D341Med (cell line): ENCODE measurements at regions not wholly inside any gene's neighbourhood (a gene's known extent, or its start where the extent isn't known, plus 50 kb on each side); places are given as distances from the start of the nearest gene placed in this dataset.

Experiments used
- DNase-seq: peaks from one replicate; pipeline ENCODE4 v3.0.0; 2012; ENCODE audit warnings: low spot score

DNA sequence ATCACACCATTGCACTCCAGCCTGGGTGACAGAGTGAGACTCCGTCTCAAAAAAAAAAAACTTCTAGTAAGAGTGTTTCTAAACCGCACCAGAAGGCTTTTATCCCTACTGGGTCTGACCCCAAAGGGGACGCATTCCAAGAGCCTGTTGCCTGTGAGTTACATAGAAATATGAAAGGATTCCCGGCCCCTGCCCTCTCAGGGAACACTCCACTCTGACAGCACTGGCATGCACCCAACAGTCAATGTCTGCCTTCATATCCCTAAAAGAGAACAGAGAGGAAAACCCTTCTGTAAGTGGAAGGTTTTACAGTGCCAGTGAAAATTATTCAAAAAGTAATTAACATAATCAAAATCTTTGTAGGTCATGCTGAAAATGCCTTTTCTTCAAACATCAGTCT is 117.1 kb upstream of the PTPRT start:
- DNase-seq, result no peak

DNA sequence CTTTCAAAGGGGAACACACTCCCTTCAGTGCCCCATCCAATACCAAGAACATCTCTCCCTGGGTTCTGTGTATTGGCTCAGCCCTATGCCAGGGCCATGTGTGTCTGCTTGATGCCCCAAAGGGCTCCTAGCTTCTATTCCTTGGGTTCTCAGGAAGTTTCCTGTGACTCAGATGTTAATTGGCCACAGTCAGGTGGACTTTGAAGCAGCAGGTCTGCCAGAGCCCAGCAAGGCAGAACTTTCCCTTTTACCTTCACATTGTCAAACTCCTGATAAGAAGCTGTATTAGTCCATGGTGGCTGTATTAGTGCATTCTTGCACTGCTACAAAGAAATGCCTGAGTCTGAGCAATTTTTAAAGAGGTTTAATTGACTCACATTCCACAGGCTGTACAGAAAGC is 116.0 kb upstream of the PTPRT start:
- no peak for DNase-seq

DNA sequence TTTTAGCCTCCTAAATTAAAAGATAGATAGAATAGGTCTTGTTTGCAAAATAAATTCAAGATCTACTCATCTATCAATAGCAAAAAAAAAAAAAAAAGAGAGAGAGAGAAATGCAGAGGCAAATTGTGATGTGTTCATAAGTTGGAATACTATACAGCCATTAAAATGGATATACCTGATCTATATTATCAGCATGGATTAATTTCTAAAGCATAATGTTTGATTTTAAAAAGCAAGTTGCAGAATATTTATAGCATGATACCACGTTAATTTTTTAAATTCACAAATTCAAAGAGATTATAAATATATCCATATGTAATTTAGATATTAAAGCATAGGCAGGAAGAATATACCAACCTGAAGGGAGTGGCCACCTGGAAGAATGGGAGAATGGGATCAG is 114.9 kb upstream of the PTPRT start:
- no peak for DNase-seq

DNA sequence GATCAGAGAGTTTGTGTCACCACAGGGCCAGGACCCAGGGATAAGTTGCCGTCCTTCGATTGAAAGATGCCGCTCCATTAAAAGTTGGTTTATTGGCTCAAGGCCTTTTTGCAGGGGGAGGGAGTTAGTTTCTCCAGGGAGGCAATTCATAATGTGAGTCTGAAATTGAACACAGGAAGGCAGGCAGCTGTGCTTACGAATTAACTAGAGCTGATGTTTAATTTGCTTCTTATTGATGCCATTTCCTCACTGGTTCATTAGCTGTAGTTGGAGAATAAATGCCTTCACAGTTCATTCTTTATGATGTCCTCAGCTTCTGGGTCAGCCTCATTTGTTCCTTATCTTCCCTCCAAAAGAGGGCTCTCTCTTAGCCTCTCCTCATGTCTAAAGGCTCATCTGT is 113.2 kb upstream of the PTPRT start:
- no peak for DNase-seq

DNA sequence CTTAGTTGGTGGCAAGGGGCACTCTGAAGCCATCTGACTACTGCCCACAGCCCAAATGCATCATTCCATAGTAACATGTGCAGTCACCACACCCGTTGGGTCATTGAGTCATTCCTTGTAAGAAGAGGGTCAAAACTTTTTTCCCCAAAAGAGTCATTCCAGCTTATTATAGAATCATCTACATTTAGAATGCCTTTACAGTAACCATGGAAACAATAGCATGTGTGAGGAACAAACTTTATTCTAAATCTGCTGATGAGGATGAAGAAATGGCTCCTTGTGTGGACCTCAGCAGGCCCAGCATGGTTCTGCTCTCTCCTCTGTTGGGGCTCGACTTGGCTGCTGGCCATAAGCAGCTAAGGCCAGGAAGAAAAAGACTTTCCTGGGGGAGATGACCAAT is 111.2 kb upstream of the PTPRT start:
- no peak for DNase-seq

DNA sequence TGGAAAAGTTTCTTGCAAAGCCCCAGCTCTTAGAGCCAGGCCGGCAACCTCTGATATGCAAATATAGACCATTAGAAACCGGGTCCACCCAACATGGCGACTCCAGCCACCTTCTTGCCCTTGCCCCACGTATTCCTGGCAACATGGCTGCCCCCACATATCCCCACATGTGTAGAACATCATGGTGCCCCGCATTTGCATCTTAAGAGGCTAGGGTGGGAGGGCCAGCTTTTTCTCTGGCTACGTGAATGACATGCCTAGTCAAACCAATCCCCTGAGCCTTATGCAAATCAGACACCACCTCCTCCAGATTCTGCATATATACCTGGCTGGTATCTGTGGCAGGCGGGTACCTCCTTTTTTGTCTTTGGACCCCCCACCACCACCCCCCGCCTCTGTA is 106.1 kb upstream of the PTPRT start:
- DNase-seq, result no peak

DNA sequence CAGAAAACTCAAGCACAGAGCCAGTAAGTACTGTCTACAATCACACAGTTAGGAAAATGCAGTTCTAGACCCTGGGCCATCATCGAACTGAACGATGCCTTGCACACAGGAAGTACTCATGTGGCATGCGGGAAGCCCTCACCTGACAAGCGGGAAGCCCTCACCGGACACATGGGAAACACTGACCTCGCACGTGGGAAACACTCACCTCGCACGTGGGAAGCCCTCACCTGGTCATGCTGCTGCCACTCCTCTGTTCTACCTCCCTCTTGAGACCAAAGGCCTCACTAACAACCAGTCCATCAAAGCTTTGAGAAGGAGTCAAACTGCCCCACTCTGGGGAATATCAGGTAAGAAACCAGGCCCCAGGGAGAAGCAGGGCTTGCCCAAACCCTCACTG is 105.6 kb upstream of the PTPRT start:
- no peak for DNase-seq

DNA sequence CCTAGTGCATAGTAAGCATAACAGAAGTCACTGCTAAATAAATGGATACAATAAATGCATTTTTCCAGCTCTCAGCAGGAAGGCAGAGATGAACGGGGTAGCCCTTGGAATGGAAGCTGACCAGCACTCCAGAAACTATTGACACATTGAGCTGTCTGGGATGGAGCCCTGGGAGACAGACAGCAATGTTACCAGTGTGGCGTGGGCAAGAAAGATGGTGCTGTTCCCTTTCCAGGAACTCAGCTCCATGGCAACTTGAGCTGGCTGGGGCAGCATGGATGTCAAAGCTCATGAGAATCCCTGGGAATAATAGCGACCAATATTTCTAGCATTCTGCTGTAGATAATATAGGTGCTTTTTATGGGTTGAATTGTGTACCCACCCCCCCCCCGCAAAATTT is 104.3 kb upstream of the PTPRT start:
- no peak for DNase-seq

DNA sequence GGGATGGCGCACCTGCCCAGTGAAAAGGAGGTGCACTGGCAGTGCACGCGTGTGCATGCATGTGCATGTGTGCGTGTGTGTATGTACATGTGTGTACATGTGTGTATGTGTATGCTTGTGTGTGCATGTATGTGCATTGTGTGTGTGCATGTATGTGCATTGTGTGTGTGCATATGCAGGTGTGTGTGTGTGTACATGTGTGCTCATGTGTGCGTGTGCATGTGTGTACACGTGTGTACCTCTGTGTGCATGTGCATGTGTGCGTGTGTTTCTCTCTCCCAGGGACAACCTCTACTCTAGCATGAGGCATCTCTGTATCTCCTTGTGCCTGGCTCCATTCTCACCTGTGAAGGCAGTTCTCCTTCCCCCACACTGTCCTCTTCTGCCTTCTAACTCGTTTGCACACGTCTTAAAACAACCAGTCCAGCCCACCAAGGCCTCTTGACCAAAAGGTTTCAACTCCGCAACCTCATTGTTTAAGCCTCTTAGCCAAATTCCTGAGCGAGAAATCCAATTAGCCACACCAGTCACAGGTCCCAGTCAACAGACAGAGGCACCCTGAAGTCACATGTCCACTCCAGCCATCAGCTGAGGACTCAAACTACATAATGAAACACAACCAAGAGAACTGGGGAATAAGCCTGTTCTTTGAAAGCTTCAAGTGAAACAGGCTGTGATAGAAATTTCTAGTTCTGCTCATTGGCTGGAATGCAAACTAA is 103.5 kb upstream of the PTPRT start:
- no peak for DNase-seq

DNA sequence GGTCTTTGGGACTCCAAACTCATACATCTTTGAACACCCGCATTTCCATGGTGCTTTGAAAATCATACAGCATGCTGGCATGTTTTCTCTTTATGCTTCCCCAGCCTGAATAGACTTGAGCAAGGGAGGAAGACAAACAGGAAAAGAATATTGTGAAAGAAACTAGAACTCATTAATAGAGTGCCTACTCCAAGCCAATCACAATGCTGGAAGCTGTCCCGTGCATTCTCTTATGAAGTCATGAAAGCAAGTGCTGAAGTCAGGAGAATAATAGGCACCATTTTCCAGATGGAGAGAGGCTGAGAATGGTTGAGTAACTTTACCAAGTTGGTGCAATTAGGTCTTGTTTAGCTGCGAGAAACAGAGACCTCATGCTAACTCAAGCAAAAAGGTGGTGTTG is 102.5 kb upstream of the PTPRT start:
- no peak for DNase-seq

DNA sequence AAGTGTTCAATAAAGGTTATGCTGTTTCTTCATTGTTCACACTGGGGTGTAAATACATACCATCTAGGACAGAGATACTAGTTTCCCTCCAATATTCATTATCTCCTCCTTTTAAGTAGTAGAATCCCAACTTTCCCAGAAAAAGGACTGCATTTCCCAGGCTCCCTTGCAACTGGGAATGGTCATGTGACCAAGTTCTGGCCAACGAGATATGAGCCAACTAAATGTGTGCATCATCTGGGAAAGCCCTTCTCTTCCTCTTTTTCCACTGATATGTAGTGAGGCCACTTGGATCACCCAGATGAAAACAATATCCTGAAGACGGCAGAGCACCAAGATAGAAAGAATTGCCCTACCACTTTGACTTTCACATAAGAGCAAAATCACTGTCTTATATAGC is 97.9 kb upstream of the PTPRT start:
- DNase-seq, result no peak

DNA sequence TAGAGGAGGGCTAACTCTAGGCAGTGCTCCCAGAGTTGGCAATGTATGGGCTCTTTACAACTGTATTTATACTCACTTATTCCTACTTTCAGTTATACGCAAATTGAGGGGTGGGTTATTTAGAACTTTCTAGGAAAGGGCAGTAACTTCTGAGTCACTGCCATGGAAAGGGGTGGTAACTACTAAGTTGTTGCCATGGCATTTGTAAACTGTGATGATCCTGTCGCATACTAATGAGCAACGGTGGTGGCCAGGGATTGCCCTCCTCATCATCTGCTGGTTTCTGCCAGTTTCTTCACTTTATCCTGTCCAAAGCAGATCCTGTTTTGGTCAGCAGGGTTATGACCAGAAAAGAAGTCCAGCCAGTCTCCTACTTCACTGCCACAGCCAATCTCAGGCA is 95.5 kb upstream of the PTPRT start:
- no peak for DNase-seq

DNA sequence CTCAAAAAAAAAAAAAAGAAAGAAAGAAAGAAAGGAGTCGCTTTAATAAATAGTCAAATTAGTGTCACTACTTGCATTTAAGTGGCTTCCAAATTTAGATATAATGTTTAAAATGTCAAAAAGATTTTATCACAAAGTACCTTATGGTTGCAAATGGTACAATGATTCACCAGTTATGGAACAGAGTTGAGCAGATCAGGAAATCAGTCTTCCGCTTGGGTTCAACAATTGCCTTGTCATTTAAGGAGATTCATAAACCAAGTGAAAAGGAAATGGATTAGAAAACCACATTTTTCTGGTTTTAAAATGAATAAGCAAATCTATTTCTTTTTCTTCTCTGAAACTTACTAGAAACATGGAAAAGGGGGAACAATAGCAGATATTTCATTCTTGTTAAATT is 94.8 kb upstream of the PTPRT start:
- DNase-seq, result no peak

DNA sequence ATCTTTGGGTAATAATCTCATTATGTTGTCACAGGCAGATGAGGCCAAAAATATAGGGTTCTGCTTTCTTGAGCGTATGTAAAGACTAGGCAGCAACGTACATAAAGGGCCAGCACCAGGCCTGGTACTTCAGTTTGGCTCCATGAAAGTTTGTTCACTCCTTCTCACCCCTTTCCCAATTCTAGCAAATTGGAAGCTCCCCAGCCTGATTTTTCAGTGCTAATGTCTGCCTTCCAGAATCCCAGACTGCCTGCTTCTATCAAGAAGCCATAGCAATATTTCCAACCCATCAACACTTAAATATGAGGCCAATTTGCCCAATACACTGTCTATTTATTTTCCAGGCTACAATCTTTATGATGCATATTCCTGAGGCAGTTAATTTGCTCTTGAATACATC is 93.4 kb upstream of the PTPRT start:
- no peak for DNase-seq

DNA sequence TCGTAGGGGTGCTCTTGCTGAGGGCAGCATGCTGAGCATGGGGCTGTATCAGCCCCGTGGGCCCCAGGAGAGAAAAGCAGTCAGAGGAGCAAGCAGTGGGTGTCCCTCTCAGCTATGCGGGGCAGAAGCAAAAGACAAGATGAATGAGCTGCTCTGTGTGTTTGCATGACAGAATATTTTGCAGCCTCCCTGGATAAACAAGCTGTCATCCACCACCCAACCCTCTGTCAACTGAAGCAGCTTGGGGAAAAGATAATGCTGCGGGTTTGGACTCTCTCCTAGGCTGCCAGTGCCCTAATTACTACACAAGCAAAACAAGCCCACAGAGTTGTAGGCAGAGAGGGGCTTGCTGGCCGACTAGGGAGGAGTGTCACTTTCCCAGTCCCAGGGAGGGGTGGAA is 82.3 kb upstream of the PTPRT start:
- no peak for DNase-seq

DNA sequence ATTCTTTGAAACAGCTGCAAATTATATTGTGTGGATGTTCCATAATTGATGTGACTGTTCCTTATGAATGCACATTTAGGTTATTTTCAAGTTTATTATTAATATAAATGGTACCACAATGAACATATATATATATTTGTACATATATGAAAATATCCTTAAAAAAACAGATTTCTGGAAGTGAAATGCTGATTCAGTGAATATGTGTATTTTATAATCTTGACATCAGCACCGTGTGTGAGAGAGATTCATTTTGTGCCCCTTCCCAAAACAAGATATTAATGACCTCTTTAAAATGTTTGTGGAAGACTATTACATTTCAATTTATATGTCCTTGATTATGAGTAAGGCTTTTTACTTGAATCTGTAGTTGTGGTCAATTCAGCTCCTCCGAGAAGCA is 75.7 kb upstream of the PTPRT start:
- DNase-seq, result no peak

DNA sequence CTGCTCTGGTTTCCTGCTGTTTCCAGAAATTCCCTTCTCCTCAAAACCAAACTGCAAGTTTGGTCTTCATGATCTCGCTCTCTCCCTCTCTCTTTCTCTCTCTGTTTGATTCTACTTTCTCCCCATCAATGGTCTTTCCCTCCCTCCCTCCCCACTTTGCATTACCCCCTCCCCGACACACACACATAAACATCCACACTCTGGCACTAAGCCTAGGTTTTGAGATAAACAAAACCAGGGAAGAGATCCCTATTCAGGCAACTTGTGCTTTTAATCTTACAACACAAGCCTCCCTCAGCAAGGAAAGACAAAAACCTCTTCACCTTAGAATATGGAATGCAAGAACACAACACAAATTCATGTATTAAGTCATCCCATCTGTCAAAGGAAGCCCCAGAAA is 73.5 kb upstream of the PTPRT start:
- no peak for DNase-seq

DNA sequence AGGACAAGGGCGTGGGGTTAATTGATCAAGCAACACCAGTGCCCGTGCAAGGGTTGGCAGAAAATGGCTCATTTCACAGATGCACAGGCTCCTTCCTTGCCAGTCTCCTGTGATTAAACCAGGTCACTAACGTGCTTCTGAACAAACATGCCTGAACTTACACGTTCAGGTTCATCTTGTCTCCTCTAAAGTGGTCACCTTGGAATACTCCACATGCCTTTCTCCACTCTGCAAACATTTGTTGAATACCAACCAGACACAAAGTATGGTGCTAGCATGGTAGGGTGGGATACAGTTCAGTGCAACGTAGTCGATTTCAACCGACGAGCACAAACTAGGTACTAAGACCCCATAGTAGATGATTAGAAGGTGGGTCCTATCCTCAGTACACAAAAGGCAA is 72.6 kb upstream of the PTPRT start:
- DNase-seq, result no peak

DNA sequence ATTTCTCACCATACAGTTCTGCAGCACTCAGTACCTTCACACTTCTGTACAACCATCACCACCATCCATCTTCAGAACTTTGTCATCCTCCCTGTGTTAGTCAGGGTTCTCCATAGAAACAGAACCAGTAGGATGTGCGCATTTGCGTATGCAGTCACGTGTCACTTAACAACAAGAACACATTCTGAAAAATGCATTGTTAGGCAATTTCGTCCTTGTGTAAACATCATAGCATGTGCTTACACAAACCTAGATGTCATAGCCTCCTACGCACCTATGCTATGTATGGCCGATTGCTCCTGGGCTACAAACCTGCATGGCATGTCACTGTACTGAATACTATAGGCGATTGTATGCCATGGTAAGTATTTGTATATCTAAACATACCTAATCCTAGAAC is 66.2 kb upstream of the PTPRT start:
- DNase-seq, result no peak

DNA sequence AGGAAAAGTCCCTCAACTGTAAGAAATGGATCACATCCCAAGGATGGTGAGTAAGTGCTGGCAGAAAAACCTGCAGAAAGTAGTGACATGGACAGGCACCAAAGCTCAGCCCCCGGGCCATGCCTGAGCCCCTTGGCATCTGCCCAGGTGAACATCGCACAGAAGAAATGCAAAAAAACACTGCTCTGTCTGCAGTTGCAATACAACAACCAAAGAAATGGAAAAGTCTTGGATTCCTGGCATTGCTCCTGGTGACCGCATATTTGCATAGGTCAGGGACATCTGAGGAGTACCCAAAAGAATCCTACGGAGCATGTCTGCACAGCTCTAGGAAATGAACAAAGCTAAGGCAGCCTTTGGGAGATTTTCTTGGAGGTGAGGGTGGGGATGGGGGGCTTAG is 63.1 kb upstream of the PTPRT start:
- no peak for DNase-seq

DNA sequence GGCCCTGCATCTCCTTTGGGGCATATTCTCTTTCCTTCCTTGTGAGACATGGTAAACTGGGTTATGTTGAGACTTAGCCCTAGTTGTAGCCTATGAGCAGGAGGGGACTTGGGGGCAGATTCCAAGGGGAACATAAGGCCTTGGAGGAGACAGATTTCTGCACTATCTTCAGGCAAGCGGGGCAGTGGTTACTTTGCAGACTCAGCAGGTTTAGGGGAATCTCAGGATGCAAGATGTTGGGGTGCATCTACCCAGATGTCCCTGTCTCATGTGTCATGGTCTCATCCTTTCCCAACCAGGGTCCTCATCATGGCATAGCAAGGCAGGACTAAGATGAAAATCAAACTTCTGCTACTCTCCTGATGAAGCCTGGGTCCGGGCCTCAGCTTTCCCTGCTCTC is 58.6 kb upstream of the PTPRT start:
- no peak for DNase-seq

DNA sequence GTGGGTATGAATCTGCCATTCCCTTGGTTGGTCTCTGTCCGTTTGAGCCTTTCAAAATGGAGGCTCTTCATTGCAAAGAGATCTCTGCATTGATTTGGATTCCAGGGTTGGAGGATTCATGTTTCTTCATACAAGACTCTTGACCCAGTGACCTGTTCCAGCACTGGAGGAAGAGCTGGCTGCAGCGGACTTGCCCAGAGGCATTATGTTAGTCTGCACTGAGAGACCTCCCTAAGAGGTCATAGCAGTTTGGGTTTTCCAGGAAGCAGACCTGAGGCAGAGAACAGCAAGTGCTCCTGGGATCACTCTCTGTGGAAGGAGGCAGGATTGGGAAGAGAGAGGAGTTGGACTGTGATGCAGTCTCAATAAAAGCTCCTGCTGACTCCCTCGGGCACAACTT is 57.7 kb upstream of the PTPRT start:
- no peak for DNase-seq

DNA sequence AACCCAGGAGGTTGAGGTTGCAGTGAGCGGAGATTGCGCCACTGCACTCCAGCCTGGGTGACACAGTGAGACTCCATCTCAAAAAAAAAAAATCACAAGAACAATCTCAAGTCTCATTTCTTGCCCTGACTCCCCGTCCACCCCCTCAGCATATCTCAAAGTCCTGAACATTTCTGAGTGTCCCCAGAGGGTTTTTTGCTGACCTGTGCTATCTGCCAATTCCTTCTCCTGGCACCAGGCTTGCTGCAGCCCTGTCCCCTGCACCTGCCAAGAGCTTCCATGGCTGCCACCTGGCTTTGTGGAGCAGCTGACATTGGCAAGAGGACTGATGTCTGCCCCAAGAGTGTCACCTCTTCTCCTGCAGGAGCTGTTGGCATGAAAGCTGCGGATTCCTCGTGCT is 54.9 kb upstream of the PTPRT start:
- no peak for DNase-seq

DNA sequence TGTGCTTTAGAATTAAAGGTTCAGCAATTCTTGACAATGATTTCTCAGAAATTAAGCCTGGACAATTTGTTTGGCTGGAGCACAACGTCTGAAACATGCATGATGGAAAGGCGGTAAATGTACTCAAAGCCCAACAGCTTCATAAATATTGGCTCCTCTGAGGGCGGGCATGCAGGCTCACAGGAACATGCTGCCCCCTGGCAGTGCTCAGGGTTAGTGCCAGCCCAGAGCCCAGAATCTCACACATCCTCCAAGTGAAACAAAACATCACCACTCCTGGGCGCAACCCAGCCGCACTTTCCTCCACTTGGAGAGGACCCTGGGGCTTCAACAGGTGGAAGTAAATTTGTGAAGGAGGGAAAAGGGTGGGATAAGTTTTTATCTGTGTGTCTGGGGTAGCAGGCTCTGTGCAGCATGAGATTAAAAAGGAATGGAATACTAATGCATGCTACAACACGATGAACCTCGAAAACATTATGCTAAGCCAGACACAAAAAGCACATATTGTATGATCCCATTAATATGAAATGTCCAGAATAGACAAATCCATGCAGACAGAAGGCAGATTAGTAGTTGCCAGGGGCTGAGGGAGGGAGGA is 54.1 kb upstream of the PTPRT start:
- DNase-seq, result peak; percentile 61
